ENCODE measurements at regions not wholly inside any gene's neighbourhood (a gene's known extent, or its start where the extent isn't known, plus 50 kb on each side); places are given as distances from the start of the nearest gene placed in this dataset.
"Not testable (repeated sequence)": the region's sequence is repeated elsewhere in the genome, so short reads cannot be mapped to it uniquely, and the experiment has no call there.

DNA sequence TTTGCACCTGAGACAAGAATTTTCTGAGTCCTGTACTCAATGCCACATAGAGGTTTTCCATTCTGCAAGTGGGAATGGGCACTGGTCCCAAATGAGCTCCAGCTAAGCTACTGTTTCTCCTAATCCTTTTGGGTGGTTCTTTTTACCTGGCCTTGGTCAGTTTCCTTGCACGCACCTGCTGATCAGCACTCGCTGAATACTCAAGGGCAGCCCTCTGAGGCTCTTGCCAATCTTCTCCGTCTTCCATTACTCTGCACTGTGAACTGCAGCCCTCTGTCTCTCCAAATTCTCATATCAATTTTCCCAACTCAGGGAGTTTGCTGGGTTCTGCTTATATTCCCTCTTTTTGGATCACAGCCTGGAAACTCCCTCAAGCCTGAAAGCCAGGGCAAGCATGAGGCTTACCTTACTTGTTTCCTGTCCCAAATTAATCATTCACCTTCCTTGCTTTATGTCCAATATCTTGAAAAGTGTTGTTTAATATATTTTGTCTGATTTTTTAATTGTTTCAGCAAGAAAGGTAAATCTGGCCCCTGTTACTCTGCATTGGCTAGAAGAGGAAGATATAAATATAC is 138.0 kb upstream of the TBX18 start:
- Histone ChIP-seq H3K4me3 (no peak overlapping the region), H3K27ac (no peak overlapping the region), H3K4me1 (no peaks in the 10 kb centered on the region), H3K9me3 (replicated peaks) (no peaks in the 10 kb centered on the region), H3K27me3 (no peaks in the 10 kb centered on the region), H3K36me3 (no peaks in the 10 kb centered on the region)
- DNase-seq, result no peak

DNA sequence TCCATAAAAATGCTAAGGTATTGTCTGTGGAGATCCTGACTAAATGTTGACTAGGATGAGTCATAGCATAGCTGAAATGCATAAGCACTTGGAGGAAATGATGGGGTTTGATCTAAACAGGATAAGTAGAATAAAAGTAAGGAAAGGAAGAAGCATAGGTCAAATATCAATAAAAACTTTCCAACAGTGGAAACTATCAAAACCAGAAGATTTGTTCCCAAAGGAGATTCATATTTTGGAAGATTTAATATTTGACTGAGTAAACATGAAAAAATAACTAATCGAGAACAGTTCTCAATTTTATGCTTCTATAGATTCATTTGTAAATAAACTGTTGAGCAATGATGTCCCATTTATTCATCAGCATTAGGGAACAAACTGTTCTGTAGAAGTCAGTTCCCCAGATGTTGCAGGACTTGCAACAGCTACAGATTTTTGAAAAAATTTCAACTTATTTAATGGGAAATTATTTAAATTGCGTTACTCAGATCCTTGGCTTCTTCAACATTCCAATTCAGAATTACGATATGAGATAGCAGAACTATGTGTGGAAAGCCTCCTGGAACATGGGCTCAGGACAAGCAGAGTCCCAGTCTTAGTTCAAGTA is 133.7 kb upstream of the TBX18 start:
- H3K9me3 ChIP-seq (replicated peaks), result no peaks in the 10 kb centered on the region
- no peak overlapping the region for H3K4me3 ChIP-seq
- no peak overlapping the region for H3K27ac ChIP-seq
- H3K27me3 ChIP-seq, result no peaks in the 10 kb centered on the region
- no peaks in the 10 kb centered on the region for H3K36me3 ChIP-seq
- H3K4me1 ChIP-seq, result no peaks in the 10 kb centered on the region
- DNase-seq, result no peak

DNA sequence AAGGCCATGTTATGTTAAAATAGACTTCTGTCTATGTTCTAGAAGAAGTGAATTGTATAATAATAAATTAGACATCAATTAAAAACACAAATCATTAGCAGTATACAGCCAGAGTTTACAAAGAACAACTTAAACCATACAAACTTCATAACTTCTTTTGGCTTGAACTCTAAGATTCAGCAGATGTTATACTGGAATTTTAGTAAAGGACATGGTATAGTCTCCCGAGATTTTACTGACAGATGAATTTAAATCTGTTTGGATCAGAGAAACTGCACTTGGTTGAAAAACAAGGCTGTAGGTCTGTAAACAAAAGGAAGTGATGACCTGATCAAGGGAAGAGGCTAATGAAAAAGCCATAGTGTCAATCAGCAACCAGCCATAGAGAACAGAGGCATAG is 132.6 kb upstream of the TBX18 start:
- DNase-seq, result no peak
- H3K4me1 ChIP-seq, result no peaks in the 10 kb centered on the region
- no peak overlapping the region for H3K27ac ChIP-seq
- H3K36me3 ChIP-seq, result no peaks in the 10 kb centered on the region
- no peaks in the 10 kb centered on the region for H3K9me3 ChIP-seq (replicated peaks)
- no peak overlapping the region for H3K4me3 ChIP-seq
- no peaks in the 10 kb centered on the region for H3K27me3 ChIP-seq

DNA sequence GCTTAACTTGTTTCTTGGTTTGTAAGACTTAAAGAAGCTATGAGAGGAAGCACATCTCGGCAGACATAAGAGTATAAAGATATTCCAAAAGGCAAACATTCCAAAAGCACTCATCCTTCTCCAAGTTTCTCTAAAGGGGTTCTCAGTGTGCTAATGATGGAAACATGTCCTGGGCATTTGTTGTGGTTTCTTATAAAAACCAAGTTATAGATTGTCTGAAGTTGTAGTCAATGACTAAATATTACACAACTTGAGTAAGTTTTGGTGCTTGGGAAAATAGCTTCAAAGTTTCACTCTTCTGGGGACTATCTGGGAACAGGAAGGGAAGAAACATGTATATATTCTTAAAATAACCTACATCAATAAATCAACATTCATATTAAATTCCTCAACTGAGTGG is 128.3 kb upstream of the TBX18 start:
- H3K4me3 ChIP-seq, result no peak overlapping the region
- no peaks in the 10 kb centered on the region for H3K9me3 ChIP-seq (replicated peaks)
- H3K36me3 ChIP-seq, result no peaks in the 10 kb centered on the region
- DNase-seq, result no peak
- H3K27ac ChIP-seq, result no peak overlapping the region
- H3K27me3 ChIP-seq, result no peaks in the 10 kb centered on the region
- no peaks in the 10 kb centered on the region for H3K4me1 ChIP-seq

DNA sequence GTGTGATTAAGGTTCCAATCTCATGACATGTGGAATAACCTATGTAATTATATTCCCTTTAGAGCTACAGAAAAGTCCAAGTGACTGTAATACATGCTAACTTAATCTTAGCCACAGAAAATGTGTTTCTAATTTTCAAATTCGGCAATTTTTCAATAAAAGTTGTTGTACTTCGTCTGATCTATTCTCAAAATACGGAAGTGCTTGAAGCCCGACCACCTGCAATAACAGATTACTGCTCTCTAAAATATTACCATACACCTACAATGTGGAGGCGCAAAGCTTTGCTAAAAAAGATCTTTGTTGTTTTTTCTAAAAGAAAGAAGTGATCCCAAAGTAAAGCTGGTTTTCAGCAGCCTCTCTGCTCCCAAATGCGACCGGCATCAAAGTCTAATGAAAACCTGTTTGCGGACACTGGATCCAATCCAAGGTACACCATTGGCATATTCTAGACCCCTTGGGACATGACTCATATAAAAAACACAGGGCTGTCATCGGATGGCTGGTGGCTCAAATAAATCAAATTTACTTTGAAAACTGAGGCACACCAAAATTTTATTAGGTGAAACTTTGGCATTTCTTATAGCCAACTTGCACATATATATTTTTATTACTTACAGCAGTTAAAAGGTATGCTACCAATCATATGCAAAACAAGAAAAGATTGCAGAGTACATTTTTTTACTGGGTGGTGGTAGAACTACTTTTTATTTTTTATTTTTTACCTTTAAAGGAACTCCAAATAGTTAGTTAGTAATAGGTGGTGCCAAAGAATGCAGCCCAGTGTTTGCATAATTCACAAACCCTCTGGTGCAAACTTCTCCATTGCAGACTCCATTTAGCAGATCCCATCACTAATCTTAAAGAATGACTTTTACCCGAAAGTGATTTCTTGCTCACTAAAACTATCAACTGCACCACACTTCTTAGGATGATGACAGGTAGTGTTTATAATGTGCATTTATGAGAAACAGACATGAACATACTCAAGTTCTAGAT is 118.7 kb upstream of the TBX18 start:
- no peaks in the 10 kb centered on the region for H3K4me1 ChIP-seq
- H3K9me3 ChIP-seq (replicated peaks), result no peaks in the 10 kb centered on the region
- no peaks in the 10 kb centered on the region for H3K27me3 ChIP-seq
- H3K36me3 ChIP-seq, result no peaks in the 10 kb centered on the region
- H3K27ac ChIP-seq, result no peak overlapping the region
- H3K4me3 ChIP-seq, result no peak overlapping the region
- peak in 1 of 2 experiments; percentile 7 for DNase-seq

DNA sequence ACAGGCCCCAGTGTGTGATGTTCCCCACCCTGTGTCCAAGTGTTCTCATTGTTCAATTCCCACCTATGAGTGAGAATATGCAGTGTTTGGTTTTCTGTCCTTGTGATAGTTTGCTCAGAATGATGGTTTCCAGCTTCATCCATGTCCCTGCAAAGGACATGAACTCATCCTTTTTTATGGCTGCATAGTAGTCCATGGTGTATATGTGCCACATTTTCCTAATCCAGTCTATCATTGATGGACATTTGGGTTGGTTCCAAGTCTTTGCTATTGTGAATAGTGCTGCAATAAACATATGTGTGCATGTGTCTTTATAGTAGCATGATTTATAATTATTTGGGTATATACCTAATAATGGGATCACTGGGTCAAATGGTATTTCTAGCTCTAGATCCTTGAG is 115.0 kb upstream of the TBX18 start:
- DNase-seq; H3K27me3 ChIP-seq; H3K27ac ChIP-seq; H3K9me3 ChIP-seq (replicated peaks); H3K4me1 ChIP-seq; H3K4me3 ChIP-seq; H3K36me3 ChIP-seq: not testable (repeated sequence)

DNA sequence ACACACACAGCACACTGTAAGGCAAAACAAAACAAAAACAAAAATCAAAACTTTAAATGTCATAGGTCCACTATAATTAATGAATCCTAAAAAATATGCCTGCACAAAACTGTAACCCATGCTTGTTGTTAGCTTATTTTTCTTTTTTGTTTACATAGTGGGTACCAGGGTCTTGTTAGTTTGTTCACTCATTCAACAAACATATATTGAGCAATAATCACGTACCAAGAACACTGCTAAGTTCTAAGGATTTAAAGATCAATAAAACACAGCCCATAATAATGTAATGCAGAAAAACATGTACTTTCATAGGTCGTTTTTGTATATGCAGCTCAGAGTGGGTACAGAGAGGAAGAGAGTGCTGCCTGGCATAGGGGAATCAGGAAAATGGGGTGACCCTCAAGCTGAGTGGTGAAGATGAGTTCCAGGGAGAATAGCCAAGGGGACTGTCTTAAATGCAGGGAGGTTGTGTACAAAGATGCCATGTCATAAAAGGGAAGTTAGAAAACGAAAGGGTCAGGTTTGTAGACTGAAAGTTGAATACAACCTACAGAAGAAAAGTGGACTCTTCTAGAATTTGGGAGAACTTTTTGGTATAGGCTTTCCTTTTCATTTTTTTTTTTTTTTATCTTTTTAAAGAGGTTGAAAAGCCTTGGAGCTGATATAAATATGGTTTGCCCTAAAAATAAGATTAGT is 113.3 kb upstream of the TBX18 start:
- no peaks in the 10 kb centered on the region for H3K4me1 ChIP-seq
- no peaks in the 10 kb centered on the region for H3K27me3 ChIP-seq
- no peak overlapping the region for H3K27ac ChIP-seq
- H3K36me3 ChIP-seq, result no peaks in the 10 kb centered on the region
- H3K9me3 ChIP-seq (replicated peaks), result no peaks in the 10 kb centered on the region
- no peak overlapping the region for H3K4me3 ChIP-seq
- no peak for DNase-seq

DNA sequence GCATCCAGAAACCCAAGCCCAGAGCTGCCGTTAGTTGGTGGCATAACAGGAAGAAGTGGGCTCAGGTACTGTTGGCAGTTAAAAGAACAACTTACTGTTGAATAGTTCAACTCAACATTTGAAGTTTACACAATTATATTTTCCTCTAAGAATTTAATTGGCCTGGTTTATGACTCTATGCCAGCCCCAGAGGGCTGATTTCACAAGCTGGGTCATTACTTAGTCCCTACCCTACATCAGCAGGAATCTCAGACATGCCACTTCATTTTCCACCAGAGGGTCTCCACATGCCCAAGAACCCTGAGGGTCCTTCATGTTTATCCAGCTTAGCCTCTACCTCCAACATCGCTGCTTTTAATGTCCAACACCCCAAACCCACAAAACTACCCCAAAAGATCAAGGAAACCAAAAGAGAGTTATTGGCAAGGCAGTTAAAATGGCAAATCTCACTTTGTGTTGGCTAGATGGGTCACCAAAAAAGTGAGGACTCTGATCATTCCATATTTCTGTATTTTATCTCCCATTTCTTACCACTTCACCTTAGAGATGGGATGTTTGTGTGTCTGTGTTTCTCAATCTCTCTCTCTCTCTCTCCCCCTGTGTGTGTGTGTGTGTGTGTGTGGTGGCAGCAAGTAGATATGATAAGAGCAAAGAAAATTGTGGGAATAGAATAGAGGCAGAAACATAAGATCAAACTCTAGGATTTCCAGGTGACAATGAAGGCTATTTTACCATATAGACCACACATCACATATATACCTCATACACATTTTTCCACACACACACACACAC is 112.5 kb upstream of the TBX18 start:
- Histone ChIP-seq H3K27me3 (no peaks in the 10 kb centered on the region), H3K4me1 (no peaks in the 10 kb centered on the region), H3K36me3 (no peaks in the 10 kb centered on the region), H3K27ac (no peak overlapping the region), H3K9me3 (replicated peaks) (no peaks in the 10 kb centered on the region), H3K4me3 (no peak overlapping the region)
- DNase-seq, result no peak

DNA sequence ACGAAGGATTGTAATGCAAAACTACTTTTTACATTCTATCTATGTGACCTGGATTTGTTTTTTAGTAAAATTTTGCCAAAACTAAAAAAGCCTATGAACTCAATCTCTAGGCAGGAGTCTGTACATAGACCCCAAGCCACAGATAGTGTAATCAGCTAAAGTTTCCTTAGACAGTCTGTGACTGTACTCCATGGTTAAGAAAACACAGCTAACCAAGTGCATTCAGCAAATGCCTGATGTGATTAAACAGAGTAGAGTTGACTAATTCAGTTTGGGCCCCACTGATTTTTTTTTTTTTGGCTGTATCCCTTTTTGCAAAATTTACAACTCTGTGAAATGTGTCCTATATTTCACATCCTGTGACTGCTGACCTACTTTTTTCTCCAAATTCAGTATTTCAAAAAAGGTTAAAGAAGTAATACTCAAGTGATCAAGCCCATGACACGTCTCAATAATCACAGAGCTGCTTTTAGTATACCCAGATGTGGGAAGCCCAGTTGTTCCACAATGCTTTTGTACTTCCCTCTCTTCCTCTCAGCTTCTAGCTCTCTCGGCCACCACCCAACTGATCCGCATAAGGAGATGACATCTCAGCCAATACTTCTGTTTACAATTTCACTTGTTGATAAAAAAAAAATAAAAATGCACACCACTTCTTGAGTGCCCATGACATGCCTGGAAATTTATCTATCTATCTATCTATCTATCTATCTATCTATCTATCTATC is 108.8 kb upstream of the TBX18 start:
- Histone ChIP-seq H3K4me3 (no peak overlapping the region), H3K36me3 (no peaks in the 10 kb centered on the region), H3K4me1 (no peaks in the 10 kb centered on the region), H3K27me3 (no peaks in the 10 kb centered on the region), H3K9me3 (replicated peaks) (no peaks in the 10 kb centered on the region), H3K27ac (no peak overlapping the region)
- no peak for DNase-seq

DNA sequence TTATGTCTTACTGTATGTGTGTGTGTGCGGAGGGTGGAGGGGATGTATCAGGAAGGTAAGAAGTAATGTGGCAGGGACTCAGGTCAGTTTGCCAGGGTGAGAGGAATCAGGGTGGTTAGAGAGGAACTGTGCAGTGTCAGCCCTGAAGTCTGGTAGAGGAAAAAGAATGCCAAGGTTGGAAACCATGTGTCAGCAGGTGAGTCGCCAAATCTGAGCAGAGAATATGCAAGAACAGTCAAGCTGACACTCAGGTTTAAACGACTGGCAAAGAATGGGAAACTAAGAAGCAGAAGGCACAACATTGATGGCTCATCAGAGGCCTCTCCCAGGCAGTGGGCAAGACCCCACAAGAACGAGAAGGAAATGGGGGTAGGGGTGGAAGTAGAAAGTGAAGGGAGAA is 107.5 kb upstream of the TBX18 start:
- no peak for DNase-seq
- Histone ChIP-seq H3K4me1 (no peaks in the 10 kb centered on the region), H3K9me3 (replicated peaks) (no peaks in the 10 kb centered on the region), H3K27ac (no peak overlapping the region), H3K27me3 (no peaks in the 10 kb centered on the region), H3K4me3 (no peak overlapping the region), H3K36me3 (no peaks in the 10 kb centered on the region)

DNA sequence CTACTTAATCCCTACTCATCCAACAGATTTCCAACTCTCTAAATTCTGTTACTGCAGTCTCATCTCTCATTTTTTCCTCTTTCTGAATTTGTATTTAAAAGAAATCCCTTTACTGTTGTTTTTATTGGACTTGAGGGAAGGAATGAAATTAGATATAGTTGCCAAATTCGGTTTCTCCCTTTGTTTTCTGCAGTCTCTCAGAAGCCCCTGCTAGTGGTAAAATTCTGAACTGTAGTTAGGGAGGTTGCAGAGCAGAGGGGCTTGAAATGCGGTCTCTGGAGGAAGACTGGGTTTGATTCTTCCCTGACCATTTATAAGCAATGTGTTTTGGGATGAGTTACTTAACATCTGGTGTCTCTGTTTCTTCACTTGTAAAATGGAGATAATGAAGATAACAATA is 106.3 kb upstream of the TBX18 start:
- DNase-seq, result no peak

DNA sequence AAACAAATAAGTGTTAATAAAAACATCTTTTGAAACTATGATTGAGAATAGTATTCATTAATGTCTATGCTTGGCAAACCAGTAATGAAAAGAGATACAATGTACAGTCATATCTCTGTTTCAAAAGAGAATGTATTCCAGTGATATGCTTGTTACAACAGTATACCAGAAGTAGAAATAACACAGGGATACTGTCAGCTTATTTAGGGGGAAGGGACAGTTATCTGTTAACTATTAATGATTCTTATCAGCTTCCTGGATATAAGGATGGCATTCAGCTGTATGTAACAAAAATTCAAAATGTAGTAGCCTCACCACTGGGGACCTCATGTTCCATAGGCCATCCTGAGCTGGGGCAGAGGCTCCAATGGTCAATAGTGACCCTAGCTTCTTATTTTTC is 103.8 kb upstream of the TBX18 start:
- Histone ChIP-seq H3K4me1 (no peaks in the 10 kb centered on the region), H3K36me3 (no peaks in the 10 kb centered on the region), H3K27ac (no peak overlapping the region), H3K9me3 (replicated peaks) (no peaks in the 10 kb centered on the region), H3K4me3 (no peak overlapping the region), H3K27me3 (no peaks in the 10 kb centered on the region)
- DNase-seq, result no peak

More for the DNA sequence above, 106.3 kb upstream of the TBX18 start:
- Histone ChIP-seq H3K27me3 (no peaks in the 10 kb centered on the region), H3K9me3 (replicated peaks) (no peaks in the 10 kb centered on the region), H3K27ac (no peak overlapping the region), H3K4me1 (no peaks in the 10 kb centered on the region), H3K4me3 (no peak overlapping the region), H3K36me3 (no peaks in the 10 kb centered on the region)

DNA sequence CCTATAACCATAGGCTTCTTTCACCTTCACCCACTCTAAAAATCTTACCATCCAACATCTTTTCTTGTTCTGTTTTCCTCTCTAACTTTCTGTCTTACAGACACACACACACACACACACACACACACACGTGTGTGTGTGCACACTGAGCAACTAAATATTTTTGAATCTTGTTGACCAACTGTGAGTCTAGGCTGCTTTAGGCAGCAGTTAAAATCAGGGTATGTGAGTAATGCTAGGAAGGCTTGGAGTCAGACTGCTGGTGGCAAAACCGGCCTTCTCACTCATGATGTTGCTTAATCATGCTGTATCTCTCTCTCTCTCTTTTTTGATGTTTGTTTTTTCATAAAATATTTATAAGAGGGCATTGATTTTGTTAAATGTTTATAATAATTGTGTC is 103.1 kb upstream of the TBX18 start:
- no peaks in the 10 kb centered on the region for H3K27me3 ChIP-seq
- no peak overlapping the region for H3K4me3 ChIP-seq
- no peaks in the 10 kb centered on the region for H3K4me1 ChIP-seq
- no peak for DNase-seq
- H3K27ac ChIP-seq, result no peak overlapping the region
- H3K36me3 ChIP-seq, result no peaks in the 10 kb centered on the region
- no peaks in the 10 kb centered on the region for H3K9me3 ChIP-seq (replicated peaks)

DNA sequence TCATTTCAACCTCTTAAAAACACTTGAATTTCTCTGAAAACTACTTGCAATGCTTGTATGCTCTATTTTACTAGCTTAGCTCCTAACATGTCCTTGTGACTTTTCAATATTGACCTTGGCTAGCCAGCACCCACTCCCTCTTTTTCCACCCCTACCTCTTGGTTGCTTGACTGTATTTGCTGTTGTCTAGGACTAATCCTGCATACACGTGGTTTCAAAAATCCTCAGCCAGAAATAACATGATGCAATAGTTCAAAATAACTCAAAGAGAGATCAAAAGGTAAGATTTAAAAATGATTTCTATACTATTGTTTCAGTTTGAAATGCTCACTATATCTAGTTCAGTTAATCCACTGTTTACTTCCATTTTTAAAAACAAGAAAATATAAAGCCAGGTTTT is 102.3 kb upstream of the TBX18 start:
- H3K36me3 ChIP-seq, result no peaks in the 10 kb centered on the region
- no peaks in the 10 kb centered on the region for H3K9me3 ChIP-seq (replicated peaks)
- H3K4me1 ChIP-seq, result no peaks in the 10 kb centered on the region
- no peak overlapping the region for H3K27ac ChIP-seq
- DNase-seq, result no peak
- H3K4me3 ChIP-seq, result no peak overlapping the region
- H3K27me3 ChIP-seq, result no peaks in the 10 kb centered on the region

Data from SJCRH30 (cell line).